H1 (cell line): ENCODE measurements at regions not wholly inside any gene's neighbourhood (a gene's known extent, or its start where the extent isn't known, plus 50 kb on each side); places are given as distances from the start of the nearest gene placed in this dataset.

Experiments
- CTCF ChIA-PET: fragments of 300-600 bp; sonication (Branson Sonifier 250); formaldehyde crosslinking; loops from one replicate; lab custom pipeline; 2021; ENCODE audit not compliant: partially characterized antibody; lab: Charles Lee
- POLR2A ChIA-PET: fragments of 300-600 bp; sonication (Branson Sonifier 250); formaldehyde crosslinking; loops from one replicate; lab custom pipeline; 2021; ENCODE audit warnings: inconsistent platforms; ENCODE audit not compliant: partially characterized antibody; lab: Charles Lee
- DNase-seq, 2 experiments: peaks; one replicate each; pipeline versions ENCODE4 v3.0.0 to v3.0.0-alpha.2; 2010 to 2022; ENCODE audit warnings: low spot score in 2 of 2, low read depth in 1 of 2, mixed read lengths in 1 of 2
- FAIRE-seq: peaks from 2 replicates; lab custom pipeline; 2011; peaks lifted over from hg19 to GRCh38; lab: Jason Lieb, UNC
- H2AFZ ChIP-seq: 2 replicates; pipeline ENCODE4 v1.8.1; 2012; ENCODE audit warnings: low read length, inconsistent platforms
- H2AK5ac ChIP-seq: 2 replicates; pipeline ENCODE4 v1.6.1; 2013; ENCODE audit warnings: low read depth, low read length
- H2BK120ac ChIP-seq: replicated peaks from 2 replicates; pipeline ENCODE3; 2013; ENCODE audit warnings: low read depth, low read length, inconsistent platforms
- H2BK12ac ChIP-seq: 2 replicates; pipeline ENCODE4 v1.6.1; 2013; ENCODE audit warnings: low read depth, low read length
- H2BK15ac ChIP-seq: 2 replicates; pipeline ENCODE4 v1.6.1; 2013; ENCODE audit warnings: low read length
- H2BK20ac ChIP-seq: 2 replicates; pipeline ENCODE4 v1.6.1; 2013; ENCODE audit warnings: low read length
- H2BK5ac ChIP-seq: 2 replicates; pipeline ENCODE4 v1.6.1; 2013; ENCODE audit warnings: low read depth, low read length
- H3K14ac ChIP-seq: 2 replicates; pipeline ENCODE4 v1.6.1; 2013; ENCODE audit warnings: inconsistent platforms; ENCODE audit not compliant: insufficient read length
- H3K18ac ChIP-seq: 2 replicates; pipeline ENCODE4 v1.6.1; 2013; ENCODE audit warnings: low read length; ENCODE audit errors: extremely low read depth
- H3K23ac ChIP-seq: 2 replicates; pipeline ENCODE4 v1.6.1; 2013; ENCODE audit warnings: inconsistent platforms; ENCODE audit not compliant: insufficient read length
- H3K23me2 ChIP-seq: 2 replicates; pipeline ENCODE4 v1.6.1; 2013; ENCODE audit warnings: low read depth, low read length
- H3K27ac ChIP-seq: 2 replicates; pipeline ENCODE4 v1.6.1; 2011; ENCODE audit warnings: low read depth, low read length, inconsistent platforms
- H3K27me3 ChIP-seq, 4 experiments: replicated peaks in 1 of 4; 1 replicate in 1 of 4; 2 replicates in 3 of 4; pipeline versions ENCODE4 v1.6.1 to v1.8.1; 2011 to 2013; ENCODE audit warnings: low read length in 3 of 4, mild to moderate bottlenecking in 3 of 4, inconsistent platforms in 2 of 4, mixed read lengths in 2 of 4, moderate library complexity in 1 of 4; ENCODE audit not compliant: control insufficient read depth in 3 of 4, insufficient read depth in 3 of 4; ENCODE audit errors: extremely low read depth in 1 of 4
- H3K36me3 ChIP-seq, 4 experiments: 2 replicates each; pipeline versions ENCODE4 v1.6.1 to v1.8.1; 2011 to 2013; ENCODE audit warnings: mild to moderate bottlenecking in 4 of 4, low read length in 3 of 4, moderate library complexity in 2 of 4, control low read depth in 1 of 4, inconsistent platforms in 1 of 4; ENCODE audit not compliant: insufficient read depth in 4 of 4, control insufficient read depth in 2 of 4
- H3K4ac ChIP-seq: replicated peaks from 2 replicates; pipeline ENCODE3; 2013; ENCODE audit warnings: low read length, low read depth, mixed read lengths, inconsistent platforms; ENCODE audit not compliant: insufficient read length
- H3K4me1 ChIP-seq, 4 experiments: replicated peaks in 1 of 4; 1 replicate in 1 of 4; 2 replicates in 3 of 4; pipeline versions ENCODE4 v1.6.1 to v1.8.1; 2011 to 2013; ENCODE audit warnings: low read length in 3 of 4, inconsistent platforms in 2 of 4, mixed read lengths in 1 of 4; ENCODE audit not compliant: insufficient read depth in 4 of 4, control insufficient read depth in 3 of 4
- H3K4me2 ChIP-seq, 2 experiments: 2 replicates each; pipeline versions ENCODE4 v1.6.1 to v1.8.1; 2011 to 2013; ENCODE audit warnings: low read depth in 2 of 2, low read length in 2 of 2, control low read depth in 1 of 2, inconsistent platforms in 1 of 2, mild to moderate bottlenecking in 1 of 2; ENCODE audit not compliant: insufficient read depth in 1 of 2
- H3K4me3 ChIP-seq, 4 experiments: fragments of 200-600, 300-600 bp in 1 of 4; sonication (generic), shearing (Covaris generic), sonication (Bioruptor Twin) in 1 of 4; 2 replicates each; pipeline versions ENCODE4 v1.5.1 to v1.8.1; 2011 to 2016; ENCODE audit warnings: low read length in 4 of 4, low read depth in 3 of 4, control low read depth in 2 of 4, inconsistent platforms in 2 of 4, mild to moderate bottlenecking in 2 of 4, mixed read lengths in 1 of 4, moderate library complexity in 1 of 4; ENCODE audit not compliant: insufficient read depth in 2 of 4; ENCODE audit errors: extremely low read depth in 1 of 4
- H3K56ac ChIP-seq: replicated peaks from 2 replicates; pipeline ENCODE3; 2013; ENCODE audit warnings: low read depth, mild to moderate bottlenecking, mixed read lengths, low read length, inconsistent platforms; ENCODE audit not compliant: insufficient read length
- H3K79me1 ChIP-seq: 2 replicates; pipeline ENCODE4 v1.6.1; 2013; ENCODE audit warnings: low read depth, low read length, control low read depth
- H3K79me2 ChIP-seq, 2 experiments: 2 replicates each; pipeline versions ENCODE4 v1.6.1 to v1.8.1; 2012 to 2013; ENCODE audit warnings: low read length in 2 of 2, mild to moderate bottlenecking in 2 of 2, inconsistent platforms in 1 of 2; ENCODE audit not compliant: insufficient read depth in 2 of 2, control insufficient read depth in 1 of 2
- H3K9ac ChIP-seq, 4 experiments: replicated peaks in 1 of 4; 1 replicate in 1 of 4; 2 replicates in 3 of 4; pipeline versions ENCODE4 v1.6.1 to v1.8.1; 2011 to 2013; ENCODE audit warnings: low read depth in 3 of 4, low read length in 3 of 4, control low read depth in 2 of 4, mild to moderate bottlenecking in 2 of 4, moderate library complexity in 2 of 4, inconsistent platforms in 1 of 4; ENCODE audit errors: extremely low read depth in 1 of 4
- H3K9me3 ChIP-seq, 2 experiments: 2 replicates each; pipeline versions ENCODE4 v1.6.1 to v1.8.1; 2012 to 2013; ENCODE audit warnings: mild to moderate bottlenecking in 2 of 2, moderate library complexity in 2 of 2, control low read depth in 1 of 2, inconsistent platforms in 1 of 2, low read depth in 1 of 2, low read length in 1 of 2, mixed read lengths in 1 of 2; ENCODE audit not compliant: insufficient read depth in 2 of 2
- H4K20me1 ChIP-seq, 2 experiments: replicated peaks in 1 of 2; 2 replicates each; pipeline versions ENCODE3 to v1.8.1; 2011 to 2013; ENCODE audit warnings: inconsistent platforms in 2 of 2, low read length in 2 of 2, mild to moderate bottlenecking in 1 of 2; ENCODE audit not compliant: insufficient read depth in 2 of 2, control insufficient read depth in 1 of 2
- H4K5ac ChIP-seq: 2 replicates; pipeline ENCODE4 v1.6.1; 2013; ENCODE audit warnings: low read length, low read depth, mixed read lengths, inconsistent platforms; ENCODE audit not compliant: insufficient read length
- H4K8ac ChIP-seq: 2 replicates; pipeline ENCODE4 v1.8.0; 2013; ENCODE audit warnings: mild to moderate bottlenecking, moderate library complexity, low read length, inconsistent platforms; ENCODE audit not compliant: insufficient read depth; ENCODE audit errors: extremely low read depth
- H4K91ac ChIP-seq: replicated peaks from 2 replicates; pipeline ENCODE3; 2013; ENCODE audit warnings: low read length, mixed read lengths, inconsistent platforms; ENCODE audit not compliant: insufficient read length
- ATF2 ChIP-seq: IDR thresholded peaks from 2 replicates; pipeline ENCODE4 v1.6.1; 2012; ENCODE audit warnings: low read length, inconsistent platforms
- CBX8 ChIP-seq: fragments of 300-800, 300-1000 bp; sonication (generic); IDR thresholded peaks from 2 replicates; pipeline ENCODE4 v1.7.1; 2016; ENCODE audit warnings: low read depth, low read length, borderline replicate concordance
- CTBP2 ChIP-seq: IDR thresholded peaks from 2 replicates; pipeline ENCODE4 v1.7.0; 2011; ENCODE audit warnings: borderline replicate concordance, mild to moderate bottlenecking, moderate library complexity, mixed read lengths, low read length; ENCODE audit not compliant: insufficient read depth, insufficient read length
- E2F6 ChIP-seq: IDR thresholded peaks from 2 replicates; pipeline ENCODE4 v1.6.1; 2012; ENCODE audit warnings: inconsistent platforms
- EGR1 ChIP-seq: IDR thresholded peaks from 2 replicates; pipeline ENCODE4 v1.6.1; 2011; ENCODE audit warnings: low read depth, low read length, borderline replicate concordance
- GTF2F1 ChIP-seq: IDR thresholded peaks from 2 replicates; pipeline ENCODE4 v1.6.1; 2012; ENCODE audit warnings: low read depth, low read length, improper control_type of control experiment, borderline replicate concordance
- KDM5A ChIP-seq: fragments of 200-600 bp; IDR thresholded peaks from 2 replicates; pipeline ENCODE4 v1.7.1; 2012; ENCODE audit warnings: mild to moderate bottlenecking, low read length, inconsistent platforms, mixed read lengths
- NANOG ChIP-seq: IDR thresholded peaks from 2 replicates; pipeline ENCODE4 v1.6.1; 2011; ENCODE audit warnings: low read length, low read depth, mild to moderate bottlenecking, inconsistent platforms; ENCODE audit not compliant: insufficient read depth, poor library complexity, severe bottlenecking
- RAD21 ChIP-seq, 2 experiments: IDR thresholded peaks in 1 of 2; conservative IDR thresholded peaks in 1 of 2; 2 replicates each; pipeline ENCODE4 v1.6.1; 2011; ENCODE audit warnings: low read depth in 2 of 2, low read length in 2 of 2, improper control_type of control experiment in 1 of 2, inconsistent platforms in 1 of 2, mild to moderate bottlenecking in 1 of 2, moderate library complexity in 1 of 2
- SP2 ChIP-seq: IDR thresholded peaks from 2 replicates; pipeline ENCODE4 v1.6.1; 2012; ENCODE audit warnings: mild to moderate bottlenecking, low read length, inconsistent platforms
- SUZ12 ChIP-seq: fragments of 200-600 bp; sonication (generic); IDR thresholded peaks from 2 replicates; pipeline ENCODE4 v1.6.1; 2012; ENCODE audit warnings: mild to moderate bottlenecking, inconsistent platforms, low read length, moderate library complexity, mixed read lengths
- WGBS, 2 experiments: shearing (Covaris generic) in 1 of 2; methylation state at CpG; one replicate each; pipeline versions ENCODE4 v1.1.6 to v1.1.7; 2013 to 2015; ENCODE audit warnings: low lambda C conversion rate in 2 of 2, mixed read lengths in 2 of 2, inconsistent platforms in 1 of 2, low coverage in 1 of 2, missing lambda C conversion rate in 1 of 2; ENCODE audit not compliant: insufficient replicate concordance in 2 of 2, insufficient coverage in 1 of 2, insufficient read length in 1 of 2; ENCODE audit errors: extremely low coverage in 1 of 2, missing lambda C conversion rate in 1 of 2; 5-methylcytosine and 5-hydroxymethylcytosine counted together

GRCh38 chr20:1783245-1783644 lies 112.0 kb upstream of the SIRPA start:
- Histone ChIP-seq H3K27ac (no peak overlapping the region), H4K5ac (no peak overlapping the region), H3K56ac (no peak overlapping the region), H2AFZ (no peak overlapping the region), H2BK15ac (no peak overlapping the region), H3K4me2 (no peak overlapping the region), H3K14ac (no peak overlapping the region), H3K9ac (no peak overlapping the region), H3K79me2 (no peaks in the 10 kb centered on the region), H3K4ac (no peak overlapping the region), H4K91ac (no peak overlapping the region), H2AK5ac (no peak overlapping the region), H3K27me3 (no peaks in the 10 kb centered on the region; a peak in 1 of 7 replicates), H3K36me3 (no peaks in the 10 kb centered on the region), H3K23me2 (no peaks in the 10 kb centered on the region), H3K4me3 (no peak overlapping the region), H3K79me1 (peaks cover 3% of the 10 kb centered on the region; the same call in 1 of the 2 replicates), H3K23ac (no peak overlapping the region), H3K9me3 (no peaks in the 10 kb centered on the region), H4K20me1 (no peaks in the 10 kb centered on the region), H2BK12ac (no peak overlapping the region), H2BK20ac (no peak overlapping the region), H3K4me1 (no peaks in the 10 kb centered on the region), H3K18ac (no peak overlapping the region), H4K8ac (no peak overlapping the region), H2BK5ac (no peak overlapping the region), H2BK120ac (no peak overlapping the region)
- ChIA-PET CTCF (interaction anchor here (1.1 to 1.7 kb wide), 2 partner anchors 19 to 34 kb away, joined by 3 to 7 read pairs; no protein-coding TSS in a partner anchor), POLR2A (interaction anchor here (1.4 kb wide), 1 partner anchor 15 kb away, joined by 3 read pairs; no protein-coding TSS in a partner anchor)
- 98% methylated on average over 4 of the region's 4 CpGs; no CpG with 5 or more reads in 1 of the 2 experiments for WGBS, 2 experiments
- FAIRE-seq (no peak), DNase-seq (no peak)
- TF ChIP-seq NANOG (no peak), EGR1 (no peak), SP2 (no peak), E2F6 (no peak), RAD21 (IDR thresholded peaks at IDR 0.05 in 1 of 2, conservative IDR thresholded peaks at IDR 0.05 in 1 of 2; ENCODE audit: low read depth in 2 of 2, low read length in 2 of 2) (no peak), CBX8 (no peak), GTF2F1 (no peak), KDM5A (no peak), SUZ12 (no peak), ATF2 (no peak), CTBP2 (no peak)
